Cardiac septum (tissue), 1 donor: ENCODE measurements at regions not wholly inside any gene's neighbourhood (a gene's known extent, or its start where the extent isn't known, plus 50 kb on each side); places are given as distances from the start of the nearest gene placed in this dataset.
"Not testable (repeated sequence)": the region's sequence is repeated elsewhere in the genome, so short reads cannot be mapped to it uniquely, and the experiment has no call there.

Experiments used
- DNase-seq: peaks from one replicate; pipeline ENCODE4 v3.0.0-alpha.2; 2020; ENCODE audit warnings: low spot score
- intact Hi-C: fragments of 100-400 bp; cut with DNase I; formaldehyde crosslinking; loops from one replicate; pipeline ENCODE4 v1.14.0; 2022
- donor health status: DM: no; HTN: no; CAD: no.

GRCh38 chr5:101160002-101160401 lies 256.9 kb upstream of the ST8SIA4 start:
- intact Hi-C loops, result no loop called here
- DNase-seq, result no peak

- intact Hi-C loops, result no loop called here
- no peak for DNase-seq
Observed at GRCh38 chr5:101159006-101159405, 255.9 kb upstream of the ST8SIA4 start.

GRCh38 chr5:101153526-101153925 lies 250.4 kb upstream of the ST8SIA4 start:
- no peak for DNase-seq

DNA sequence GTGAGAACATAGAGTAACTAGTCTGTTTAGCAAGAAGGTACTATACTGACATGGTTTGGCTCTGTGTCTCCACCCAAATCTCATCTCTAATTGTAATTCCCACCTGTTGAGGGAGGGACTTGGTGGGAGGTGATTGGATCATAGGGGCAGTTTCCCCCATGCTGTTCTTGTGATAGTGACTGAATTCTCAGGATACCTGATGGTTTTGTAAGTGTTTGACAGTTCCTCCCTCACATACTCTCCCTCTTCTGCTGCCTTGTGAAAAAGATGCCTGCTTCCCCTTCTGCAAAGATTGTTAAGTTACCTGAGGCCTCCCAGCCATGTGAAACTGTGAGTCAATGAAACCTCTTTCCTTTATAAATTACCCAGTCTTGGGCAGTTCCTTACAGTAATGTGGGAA lies 240.4 kb upstream of the ST8SIA4 start:
- intact Hi-C loops, result no loop called here
- no peak for DNase-seq

More at GRCh38 chr5:101153526-101153925, 250.4 kb upstream of the ST8SIA4 start:
- intact Hi-C loops, result no loop called here

- intact Hi-C loops, result no loop called here
- DNase-seq, result no peak
Observed at GRCh38 chr5:101142102-101142501, 239.0 kb upstream of the ST8SIA4 start.

DNA sequence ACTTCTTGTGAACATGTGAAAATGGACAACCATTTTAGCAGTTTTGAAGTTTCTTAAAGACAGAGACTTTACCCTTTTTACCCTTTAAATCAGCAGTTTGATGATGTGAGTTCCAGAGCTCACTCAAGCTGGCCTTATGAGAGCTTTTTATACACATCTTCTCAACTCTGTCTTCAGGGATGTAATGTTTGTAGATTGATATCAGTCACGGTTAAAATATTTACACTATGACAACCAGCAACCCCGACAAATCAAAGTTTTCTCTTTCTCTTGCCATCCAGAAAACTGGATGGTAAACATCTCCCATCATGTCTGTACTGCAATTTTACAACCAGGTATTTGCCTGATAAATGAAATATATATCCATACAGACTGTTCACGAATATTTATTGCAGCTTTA lies 233.4 kb upstream of the ST8SIA4 start:
- intact Hi-C loops, result no loop called here
- no peak for DNase-seq

- intact Hi-C loops, result no loop called here
- DNase-seq, result no peak
Observed at GRCh38 chr5:101123363-101123762, 220.3 kb upstream of the ST8SIA4 start.

DNA sequence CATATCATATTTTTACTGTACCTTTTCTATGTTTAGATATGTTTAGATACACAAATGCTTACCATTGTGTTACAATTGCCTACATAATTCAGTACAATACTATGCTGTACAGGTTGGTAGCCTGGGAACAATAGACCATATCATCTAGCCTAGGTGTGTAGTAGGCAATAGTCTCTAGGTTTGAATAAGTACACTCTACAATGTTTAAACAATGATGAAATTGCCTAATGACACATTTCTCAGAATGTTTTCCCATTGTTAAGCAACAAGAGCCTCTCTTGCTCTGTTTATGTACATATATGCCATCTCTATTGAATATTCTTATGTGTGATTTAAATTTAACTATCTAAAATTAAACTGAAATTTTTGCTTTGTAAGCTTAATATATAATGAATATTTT lies 209.6 kb upstream of the ST8SIA4 start:
- no peak for DNase-seq
- intact Hi-C loops, result no loop called here

- intact Hi-C loops, result no loop called here
- no peak for DNase-seq
Observed at GRCh38 chr5:101103874-101104273, 200.8 kb upstream of the ST8SIA4 start.

- intact Hi-C loops, result no loop called here
- no peak for DNase-seq
Observed at GRCh38 chr5:101102506-101102905, 199.4 kb upstream of the ST8SIA4 start.

GRCh38 chr5:101091902-101092301 lies 188.8 kb upstream of the ST8SIA4 start:
- DNase-seq, result no peak

DNA sequence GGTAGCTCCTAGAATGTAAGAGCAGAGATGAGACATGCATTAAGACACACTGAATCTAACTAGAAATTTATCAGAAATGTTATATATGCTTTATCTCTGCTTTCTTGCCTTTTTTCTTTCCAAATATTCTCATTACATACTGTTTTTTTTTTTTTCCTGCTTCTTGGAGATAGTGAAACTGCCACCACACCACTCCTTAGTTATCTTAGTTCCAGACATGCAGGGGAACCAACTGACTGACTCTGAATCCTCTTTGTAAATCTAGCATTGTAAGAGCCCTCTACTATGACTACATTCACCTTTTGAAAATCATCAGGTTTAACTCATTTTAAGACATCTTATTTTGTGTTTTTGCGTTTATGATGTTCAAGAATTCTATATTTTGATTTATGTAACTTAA lies 181.3 kb upstream of the ST8SIA4 start:
- intact Hi-C loops, result no loop called here
- DNase-seq, result no peak

More at GRCh38 chr5:101091902-101092301, 188.8 kb upstream of the ST8SIA4 start:
- intact Hi-C loops, result no loop called here

DNA sequence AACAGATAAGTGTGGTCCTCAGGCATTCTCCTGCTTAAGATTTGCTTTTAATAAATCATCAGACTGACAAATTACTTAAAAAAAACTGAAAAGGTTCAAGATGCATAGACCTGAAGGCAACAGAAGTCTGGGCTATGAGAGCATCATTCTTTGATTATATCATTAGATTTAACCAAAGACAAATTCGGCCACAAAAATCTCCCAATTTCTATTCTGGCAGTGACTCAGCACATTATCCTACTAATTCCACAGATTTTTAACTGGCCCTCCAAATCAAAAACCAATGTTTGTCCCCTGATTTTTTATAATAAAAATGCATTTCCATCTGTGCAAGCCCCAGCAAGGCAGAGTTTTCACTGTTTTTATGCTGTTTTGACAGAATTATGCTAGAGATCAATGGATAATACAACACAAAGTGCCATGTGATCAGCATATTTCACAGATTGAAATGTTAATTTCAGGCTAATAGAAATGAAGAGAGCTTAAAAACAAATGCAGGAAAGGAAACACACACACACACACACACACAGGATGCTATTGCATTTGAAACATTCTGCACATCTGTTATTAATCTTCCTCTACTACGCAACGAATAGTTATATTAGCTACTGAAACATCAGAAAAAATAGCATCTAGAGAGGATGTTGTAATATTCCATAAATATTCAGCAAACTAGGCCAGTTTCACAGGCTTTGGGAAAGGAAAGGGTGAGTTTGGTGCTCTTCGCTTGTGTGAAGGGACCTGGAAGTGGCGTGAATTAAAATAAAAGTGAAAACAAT lies 177.6 kb upstream of the ST8SIA4 start:
- intact Hi-C loops, result no loop called here
- no peak for DNase-seq

DNA sequence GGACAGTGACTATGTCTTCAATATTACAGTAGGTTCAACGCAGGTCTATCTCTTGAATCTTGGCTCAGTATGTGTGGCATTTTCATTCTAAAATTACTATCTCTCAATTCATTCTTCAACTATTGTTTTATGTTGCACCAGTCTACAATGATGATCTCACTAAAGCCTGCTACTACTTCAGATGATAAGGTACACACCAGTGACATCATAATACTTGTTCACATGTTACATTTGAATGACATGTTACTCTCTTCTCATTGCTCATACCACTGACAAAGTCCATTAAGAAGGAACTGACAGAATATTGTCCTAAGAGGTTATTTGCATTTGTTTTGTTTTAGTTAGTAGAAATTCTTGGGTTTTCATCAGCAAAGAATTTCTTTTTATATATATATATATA lies 165.2 kb upstream of the ST8SIA4 start:
- DNase-seq, result no peak
- intact Hi-C loops, result no loop called here

- no peak for DNase-seq
- intact Hi-C loops, result no loop called here
Observed at GRCh38 chr5:101067429-101067828, 164.3 kb upstream of the ST8SIA4 start.

DNA sequence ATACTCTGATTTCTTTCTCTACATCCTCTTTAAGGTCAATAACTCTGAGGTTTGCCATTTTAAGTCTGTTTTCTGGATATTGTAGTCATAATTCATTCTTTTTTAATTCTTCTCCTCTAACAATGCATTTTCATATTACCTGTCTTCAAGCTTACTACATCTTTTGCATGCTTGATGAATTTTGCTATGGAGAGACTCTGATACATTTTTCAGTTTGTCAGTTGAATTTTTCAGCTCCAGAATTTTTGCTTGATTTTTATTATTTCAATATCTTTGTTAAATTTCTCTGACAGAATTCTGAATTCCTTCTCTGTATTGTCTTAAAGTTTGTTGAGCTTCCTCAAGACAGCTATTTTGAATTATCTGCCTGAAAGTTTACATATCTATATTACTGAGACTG lies 159.8 kb upstream of the ST8SIA4 start:
- intact Hi-C loops, result no loop called here
- no peak for DNase-seq

DNA sequence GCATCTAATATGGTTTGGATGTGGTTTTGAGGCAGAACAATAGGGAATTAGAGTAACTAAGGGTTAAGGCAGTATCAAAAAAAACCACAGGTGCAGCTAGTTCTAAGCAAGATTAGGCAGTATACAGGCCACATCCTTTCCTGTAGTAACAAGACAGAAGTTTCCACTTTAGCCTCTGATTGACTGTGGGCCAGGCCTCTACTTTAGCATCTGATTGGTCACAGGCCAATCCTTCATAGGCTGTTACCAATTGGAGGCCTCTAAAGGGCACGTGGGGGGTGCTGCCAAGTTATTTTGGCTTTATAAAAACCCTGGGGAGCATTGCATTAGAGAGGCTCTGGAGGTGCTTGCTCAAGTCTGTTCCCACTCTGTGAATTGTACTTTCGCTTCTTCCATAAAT lies 144.1 kb upstream of the ST8SIA4 start:
- intact Hi-C loops, result no loop called here
- DNase-seq, result no peak

- intact Hi-C loops, result no loop called here
- DNase-seq, result no peak
Observed at GRCh38 chr5:101045689-101046088, 142.6 kb upstream of the ST8SIA4 start.

DNA sequence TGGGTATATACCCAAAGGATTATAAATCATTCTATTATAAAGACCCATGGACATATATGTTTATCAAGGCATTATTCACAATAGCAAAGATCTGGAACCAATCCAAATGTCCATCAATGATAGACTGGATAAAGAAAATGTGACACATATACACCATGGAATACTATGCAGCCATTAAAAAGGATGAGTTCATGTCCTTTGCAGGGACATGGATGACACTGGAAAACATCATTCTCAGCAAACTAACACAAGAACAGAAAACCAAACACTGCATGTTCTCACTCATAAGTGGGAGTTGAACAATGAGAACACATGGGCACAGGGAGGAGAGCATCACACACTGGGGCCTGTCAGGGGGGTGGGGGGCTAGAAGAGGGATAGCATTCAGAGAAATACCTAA lies 136.9 kb upstream of the ST8SIA4 start:
- DNase-seq, intact Hi-C loops: not testable (repeated sequence)

- intact Hi-C loops, result no loop called here
- DNase-seq, result no peak
Observed at GRCh38 chr5:101036778-101037177, 133.7 kb upstream of the ST8SIA4 start.

- no peak for DNase-seq
- intact Hi-C loops, result no loop called here
Observed at GRCh38 chr5:101035425-101035824, 132.3 kb upstream of the ST8SIA4 start.

- DNase-seq, result no peak
- intact Hi-C loops, result no loop called here
Observed at GRCh38 chr5:101024299-101024698, 121.2 kb upstream of the ST8SIA4 start.
